Mesendoderm (in vitro differentiated cells): ENCODE measurements at regions not wholly inside any gene's neighbourhood (a gene's known extent, or its start where the extent isn't known, plus 50 kb on each side); places are given as distances from the start of the nearest gene placed in this dataset.

Source experiments
- DNase-seq: peaks from one replicate; pipeline ENCODE4 v3.0.0; 2013
- H2AK5ac ChIP-seq: 2 replicates; pipeline ENCODE4 v1.6.1; 2013; ENCODE audit warnings: low read length, inconsistent platforms
- H2BK120ac ChIP-seq: 2 replicates; pipeline ENCODE4 v1.6.1; 2013; ENCODE audit warnings: low read depth, mild to moderate bottlenecking, low read length, moderate library complexity, mixed read lengths
- H2BK15ac ChIP-seq: replicated peaks from 2 replicates; pipeline ENCODE4 v1.6.1; 2013; ENCODE audit warnings: low read depth, mild to moderate bottlenecking, moderate library complexity
- H2BK5ac ChIP-seq: 2 replicates; pipeline ENCODE4 v1.6.1; 2013; ENCODE audit warnings: low read length, inconsistent platforms
- H3K18ac ChIP-seq: 2 replicates; pipeline ENCODE4 v1.6.1; 2013; ENCODE audit warnings: mild to moderate bottlenecking, low read length, mixed read lengths
- H3K23ac ChIP-seq: one replicate; pipeline ENCODE4 v1.6.1; 2013; ENCODE audit warnings: low read length
- H3K27ac ChIP-seq: 2 replicates; pipeline ENCODE4 v1.5.1; 2013; ENCODE audit warnings: low read depth, mild to moderate bottlenecking, inconsistent platforms, low read length, moderate library complexity
- H3K27me3 ChIP-seq: 2 replicates; pipeline ENCODE4 v1.6.1; 2013; ENCODE audit warnings: low read length, control low read depth, mild to moderate bottlenecking, inconsistent platforms; ENCODE audit not compliant: insufficient read depth, poor library complexity
- H3K36me3 ChIP-seq: 2 replicates; pipeline ENCODE4 v1.6.1; 2013; ENCODE audit warnings: low read length, inconsistent platforms; ENCODE audit not compliant: control insufficient read depth, insufficient read depth
- H3K4ac ChIP-seq: one replicate; pipeline ENCODE4 v1.6.1; 2013; ENCODE audit warnings: low read depth, mild to moderate bottlenecking, low read length, moderate library complexity
- H3K4me1 ChIP-seq: 2 replicates; pipeline ENCODE4 v1.6.1; 2013; ENCODE audit warnings: low read depth, low read length, inconsistent platforms; ENCODE audit not compliant: control insufficient read depth
- H3K4me2 ChIP-seq: 2 replicates; pipeline ENCODE4 v1.6.1; 2013; ENCODE audit warnings: low read length
- H3K4me3 ChIP-seq: 2 replicates; pipeline ENCODE4 v1.5.1; 2013; ENCODE audit warnings: mild to moderate bottlenecking, low read length
- H3K56ac ChIP-seq: one replicate; pipeline ENCODE4 v1.6.1; 2013; ENCODE audit warnings: low read length
- H3K79me1 ChIP-seq: 2 replicates; pipeline ENCODE4 v1.6.1; 2013; ENCODE audit warnings: low read length, inconsistent platforms
- H3K79me2 ChIP-seq: 2 replicates; pipeline ENCODE4 v1.6.1; 2013; ENCODE audit warnings: mild to moderate bottlenecking, low read length; ENCODE audit not compliant: control insufficient read depth, insufficient read depth
- H3K9ac ChIP-seq: 2 replicates; pipeline ENCODE4 v1.6.1; 2013; ENCODE audit warnings: low read length, inconsistent platforms
- H4K5ac ChIP-seq: one replicate; pipeline ENCODE4 v1.6.1; 2013; ENCODE audit warnings: low read length
- H4K8ac ChIP-seq: one replicate; pipeline ENCODE4 v1.6.1; 2013; ENCODE audit warnings: low read depth, mild to moderate bottlenecking, control low read depth, low read length, moderate library complexity
- WGBS: extraction: QIAGEN DNeasy Blood & Tissue Kit; methylation state at CpG from one replicate; pipeline ENCODE4 v1.1.7; 2013; ENCODE audit warnings: low lambda C conversion rate, missing lambda C conversion rate; ENCODE audit not compliant: insufficient coverage; ENCODE audit errors: extremely low coverage; 5-methylcytosine and 5-hydroxymethylcytosine counted together

DNA sequence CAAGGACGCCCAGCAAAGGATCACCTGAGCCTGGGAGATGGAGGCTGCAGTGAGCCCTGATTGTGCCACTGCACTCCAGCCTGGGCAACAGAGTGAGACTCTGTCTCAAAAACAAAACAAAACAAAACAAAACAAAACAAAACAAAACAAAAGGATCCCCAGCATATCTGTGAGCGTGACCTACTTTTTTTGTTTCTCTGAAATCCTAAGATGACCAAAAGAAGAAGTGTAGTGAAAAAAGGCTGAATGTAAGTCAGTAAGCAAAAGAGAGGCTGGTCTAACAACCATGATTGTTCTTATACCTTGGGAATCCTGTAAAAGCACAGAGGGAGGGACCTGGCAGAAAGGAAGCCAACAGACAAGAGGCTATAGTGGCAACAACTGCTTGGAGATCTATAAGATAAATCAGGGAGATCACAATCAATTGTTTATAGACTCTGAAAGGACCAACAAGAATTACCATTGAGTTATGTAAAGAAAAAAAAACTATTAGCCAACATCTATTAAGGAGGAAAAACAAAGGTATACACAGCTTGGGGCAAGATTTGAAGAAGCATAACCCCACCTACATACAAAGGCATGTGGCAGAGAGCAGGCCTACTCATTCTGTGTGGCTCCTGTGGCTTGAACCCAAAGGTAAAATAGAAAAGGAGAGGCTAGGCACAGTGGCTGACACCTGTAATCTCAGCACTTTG, 255.2 kb upstream of the KLF14 start:
- H3K18ac ChIP-seq = no peak overlapping the region
- no peak overlapping the region for H3K9ac ChIP-seq
- no peaks in the 10 kb centered on the region for H3K79me1 ChIP-seq
- no peak overlapping the region for H4K5ac ChIP-seq
- no peak overlapping the region for H3K27ac ChIP-seq
- DNase-seq = no peak
- H3K4me1 ChIP-seq = no peaks in the 10 kb centered on the region
- no peak overlapping the region for H2BK120ac ChIP-seq
- no peak overlapping the region for H4K8ac ChIP-seq
- no peak overlapping the region for H2AK5ac ChIP-seq
- no CpG with 5 or more reads among the region's 2 CpGs for WGBS
- no peak overlapping the region for H3K23ac ChIP-seq
- no peak overlapping the region for H3K4me2 ChIP-seq
- H3K4ac ChIP-seq = no peak overlapping the region
- no peaks in the 10 kb centered on the region for H3K36me3 ChIP-seq
- no peaks in the 10 kb centered on the region for H3K27me3 ChIP-seq
- H3K56ac ChIP-seq = no peak overlapping the region
- no peak overlapping the region for H2BK15ac ChIP-seq
- no peaks in the 10 kb centered on the region for H3K79me2 ChIP-seq
- H3K4me3 ChIP-seq = no peak overlapping the region
- no peak overlapping the region for H2BK5ac ChIP-seq

DNA sequence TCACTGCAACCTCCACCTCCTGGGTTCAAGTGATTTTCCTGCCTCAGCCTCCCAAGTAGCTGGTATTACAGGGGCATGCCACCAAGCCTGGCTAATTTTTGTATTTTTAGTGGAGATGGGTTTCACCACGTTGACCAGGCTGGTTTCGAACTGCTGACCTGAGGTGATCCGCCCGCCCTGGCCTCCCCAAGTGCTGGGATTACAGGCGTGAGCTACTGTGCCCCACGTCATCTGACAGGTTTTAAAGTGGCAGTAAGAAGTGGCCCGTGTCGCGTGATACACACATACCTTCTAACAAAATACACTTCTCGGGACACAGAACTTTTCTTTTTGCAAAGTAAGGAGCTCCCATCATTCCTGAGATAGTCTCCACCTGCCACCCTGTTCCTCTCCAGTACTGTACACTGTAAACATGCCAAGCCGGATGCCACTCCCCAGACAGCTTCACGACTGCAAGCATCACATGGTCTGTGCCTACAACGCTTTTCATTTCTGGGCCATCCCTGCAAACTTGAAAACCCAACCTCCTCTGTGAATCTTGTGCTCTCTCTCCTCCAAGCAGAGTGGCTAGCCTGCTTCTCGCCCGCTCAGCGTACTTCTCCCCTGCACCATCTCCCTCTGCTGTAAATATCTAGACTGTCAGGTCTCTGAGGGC, 256.3 kb upstream of the KLF14 start:
- no peak overlapping the region for H3K27ac ChIP-seq
- no peaks in the 10 kb centered on the region for H3K4me1 ChIP-seq
- no peak overlapping the region for H3K23ac ChIP-seq
- no peak overlapping the region for H2BK15ac ChIP-seq
- no peaks in the 10 kb centered on the region for H3K79me2 ChIP-seq
- H3K4me2 ChIP-seq = no peak overlapping the region
- no peak overlapping the region for H2BK5ac ChIP-seq
- no peak overlapping the region for H4K8ac ChIP-seq
- WGBS = no CpG with 5 or more reads among the region's 16 CpGs
- H3K27me3 ChIP-seq = no peaks in the 10 kb centered on the region
- no peak overlapping the region for H2BK120ac ChIP-seq
- no peak overlapping the region for H3K4ac ChIP-seq
- no peak overlapping the region for H4K5ac ChIP-seq
- no peak overlapping the region for H3K4me3 ChIP-seq
- no peak overlapping the region for H3K18ac ChIP-seq
- H3K56ac ChIP-seq = no peak overlapping the region
- no peaks in the 10 kb centered on the region for H3K79me1 ChIP-seq
- H3K9ac ChIP-seq = no peak overlapping the region
- no peak for DNase-seq
- no peaks in the 10 kb centered on the region for H3K36me3 ChIP-seq
- H2AK5ac ChIP-seq = no peak overlapping the region

DNA sequence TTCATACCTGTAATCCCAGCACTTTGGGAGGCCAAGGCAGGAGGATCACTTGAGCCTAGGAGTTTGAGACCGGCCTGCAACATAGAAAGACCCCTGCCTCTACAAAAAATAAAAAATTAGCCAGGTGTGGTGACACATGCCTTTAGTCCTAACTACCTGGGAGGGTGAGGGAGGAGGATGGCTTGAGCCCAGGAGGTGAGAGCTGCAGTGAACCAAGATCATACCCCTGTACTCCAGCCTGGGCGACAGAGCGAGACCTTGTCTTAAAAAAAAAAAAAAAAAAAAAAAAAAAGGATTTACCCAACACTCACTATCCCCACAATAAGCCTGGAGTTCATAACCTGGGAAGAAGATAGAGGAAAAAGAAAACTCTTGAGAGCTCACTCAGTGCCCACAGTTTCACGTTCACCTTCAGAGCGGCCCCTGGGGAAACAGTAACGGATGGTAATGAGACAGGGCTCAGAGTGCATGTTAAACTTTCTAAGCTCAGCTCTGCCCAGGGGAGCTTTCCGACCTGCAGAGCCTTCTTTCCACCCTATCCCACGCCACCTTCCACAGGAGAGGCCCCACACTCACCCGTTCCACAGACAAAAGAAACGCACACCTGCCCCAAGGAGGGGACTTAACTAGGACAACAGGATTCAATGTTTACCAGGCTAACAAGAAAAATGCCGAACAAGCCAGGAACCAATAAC, 259.8 kb upstream of the KLF14 start:
- Histone ChIP-seq H4K8ac (no peak overlapping the region), H2BK15ac (no peak overlapping the region), H3K18ac (no peak overlapping the region), H3K27me3 (no peaks in the 10 kb centered on the region), H3K4me1 (no peaks in the 10 kb centered on the region), H3K9ac (no peak overlapping the region), H4K5ac (no peak overlapping the region), H3K79me2 (no peaks in the 10 kb centered on the region), H3K36me3 (no peaks in the 10 kb centered on the region), H3K4me3 (no peak overlapping the region), H3K4ac (no peak overlapping the region), H3K27ac (no peak overlapping the region), H2AK5ac (no peak overlapping the region), H2BK5ac (no peak overlapping the region), H3K4me2 (no peak overlapping the region), H2BK120ac (no peak overlapping the region), H3K56ac (no peak overlapping the region), H3K79me1 (no peaks in the 10 kb centered on the region), H3K23ac (no peak overlapping the region)
- DNase-seq = no peak
- WGBS = no CpG with 5 or more reads among the region's 11 CpGs

DNA sequence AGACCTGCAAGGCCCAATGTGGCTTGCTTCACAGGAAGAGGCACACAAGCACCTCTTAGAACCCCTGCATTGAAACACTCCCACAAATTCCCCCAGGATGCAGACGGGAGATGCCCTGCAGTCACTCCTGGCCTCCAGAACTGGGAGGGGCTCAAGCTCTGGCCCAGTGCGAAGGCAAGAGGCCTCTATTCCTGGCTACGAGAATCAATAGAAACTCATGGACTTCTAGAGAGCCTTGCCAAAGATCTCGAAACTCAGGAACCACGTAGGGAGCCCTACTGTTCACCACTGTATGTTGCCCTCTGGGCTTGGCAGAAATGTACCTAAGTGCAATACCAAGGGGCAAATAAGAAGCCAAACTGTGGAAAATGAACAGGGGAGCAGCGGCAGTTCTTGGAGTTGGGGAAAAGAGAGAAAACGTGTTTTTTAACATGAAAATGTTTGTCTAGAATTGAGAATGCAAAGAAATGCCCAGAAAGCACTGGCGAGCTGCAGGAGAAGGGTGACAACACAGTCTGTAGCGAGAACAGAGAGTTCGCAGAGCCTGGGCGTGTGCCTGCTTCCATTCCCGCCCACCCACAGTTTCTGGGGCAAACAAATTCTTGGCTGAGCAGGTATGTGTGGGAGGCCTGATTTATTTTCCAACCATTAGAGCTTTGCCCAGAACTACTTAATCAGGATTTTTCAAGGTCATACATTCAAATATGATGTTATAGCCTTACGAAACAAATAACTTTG, 260.5 kb upstream of the KLF14 start:
- Histone ChIP-seq H2BK120ac (no peak overlapping the region), H3K36me3 (no peaks in the 10 kb centered on the region), H3K4me3 (no peak overlapping the region), H3K23ac (no peak overlapping the region), H3K27ac (no peak overlapping the region), H2BK15ac (no peak overlapping the region), H2BK5ac (no peak overlapping the region), H4K8ac (no peak overlapping the region), H2AK5ac (no peak overlapping the region), H3K56ac (no peak overlapping the region), H3K79me2 (no peaks in the 10 kb centered on the region), H3K9ac (no peak overlapping the region), H3K27me3 (no peaks in the 10 kb centered on the region), H3K4me1 (no peaks in the 10 kb centered on the region), H3K4me2 (no peak overlapping the region), H4K5ac (no peak overlapping the region), H3K4ac (no peak overlapping the region), H3K18ac (no peak overlapping the region), H3K79me1 (no peaks in the 10 kb centered on the region)
- no CpG with 5 or more reads among the region's 13 CpGs for WGBS
- DNase-seq = no peak

DNA sequence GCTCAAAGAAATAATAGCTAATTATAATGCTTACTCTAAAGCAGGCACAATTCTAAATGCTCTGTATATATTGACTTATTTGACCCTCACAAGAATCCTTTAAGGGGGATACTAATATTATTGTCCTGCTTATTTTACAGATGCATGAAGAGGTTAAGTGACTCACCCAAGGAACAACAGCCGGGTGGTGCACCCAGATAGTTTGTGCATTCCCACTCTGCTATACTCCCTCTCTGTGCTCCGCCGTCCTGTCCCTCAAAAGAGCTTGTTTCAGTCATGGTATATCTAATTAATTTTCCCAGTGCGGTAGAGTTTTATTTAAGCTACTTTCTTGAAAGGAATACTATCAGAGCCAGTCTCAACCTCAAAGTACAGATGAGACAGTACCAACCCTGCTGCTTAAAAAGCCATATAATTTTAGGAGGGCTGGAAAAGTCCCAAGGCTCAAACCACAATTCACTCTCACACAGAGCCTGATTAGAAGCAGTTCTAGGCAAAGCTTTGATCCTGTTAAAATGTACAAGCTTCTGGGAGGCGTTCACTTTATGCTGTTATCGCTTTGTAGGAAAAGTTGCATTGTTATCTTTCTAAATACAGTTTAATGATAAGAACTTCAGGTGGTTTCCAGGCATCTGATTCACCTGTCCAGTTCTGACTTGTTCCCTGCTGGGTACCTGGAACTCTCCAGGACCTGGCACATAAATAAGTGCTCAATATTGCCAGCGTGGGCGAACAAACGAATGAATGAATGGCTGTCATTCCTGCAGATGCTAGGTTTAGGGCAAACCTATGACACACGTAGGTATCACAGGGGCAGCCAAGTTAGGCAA, 261.5 kb upstream of the KLF14 start:
- no peak overlapping the region for H3K18ac ChIP-seq
- no peaks in the 10 kb centered on the region for H3K79me2 ChIP-seq
- no peak overlapping the region for H3K56ac ChIP-seq
- WGBS = no CpG with 5 or more reads among the region's 10 CpGs
- H2BK5ac ChIP-seq = no peak overlapping the region
- no peaks in the 10 kb centered on the region for H3K4me1 ChIP-seq
- no peak overlapping the region for H4K8ac ChIP-seq
- no peaks in the 10 kb centered on the region for H3K79me1 ChIP-seq
- no peak overlapping the region for H3K23ac ChIP-seq
- no peak overlapping the region for H2BK120ac ChIP-seq
- no peak overlapping the region for H3K4ac ChIP-seq
- no peak overlapping the region for H4K5ac ChIP-seq
- H3K9ac ChIP-seq = no peak overlapping the region
- no peak overlapping the region for H2BK15ac ChIP-seq
- H3K4me3 ChIP-seq = no peak overlapping the region
- no peak overlapping the region for H3K4me2 ChIP-seq
- DNase-seq = no peak
- no peaks in the 10 kb centered on the region for H3K27me3 ChIP-seq
- H2AK5ac ChIP-seq = no peak overlapping the region
- H3K36me3 ChIP-seq = no peaks in the 10 kb centered on the region
- H3K27ac ChIP-seq = no peak overlapping the region
